Trophoblast cell (in vitro differentiated cells and primary cell): ENCODE measurements at regions not wholly inside any gene's neighbourhood (a gene's known extent, or its start where the extent isn't known, plus 50 kb on each side); places are given as distances from the start of the nearest gene placed in this dataset.

ENCODE experiments used
- DNase-seq, 2 donors: peaks; one replicate each; pipeline ENCODE4 v3.0.0-alpha.2; 2016
- H2AFZ ChIP-seq: 2 replicates; pipeline ENCODE4 v1.6.1; 2013; ENCODE audit warnings: low read length, moderate library complexity, mild to moderate bottlenecking; ENCODE audit not compliant: insufficient read depth, poor library complexity
- H2AK5ac ChIP-seq: 2 replicates; pipeline ENCODE4 v1.6.1; 2013; ENCODE audit warnings: mild to moderate bottlenecking, low read length
- H2BK120ac ChIP-seq: 2 replicates; pipeline ENCODE4 v1.6.1; 2013; ENCODE audit warnings: low read length, mild to moderate bottlenecking, moderate library complexity; ENCODE audit not compliant: insufficient read depth, poor library complexity
- H2BK12ac ChIP-seq: 2 replicates; pipeline ENCODE4 v1.6.1; 2013; ENCODE audit warnings: mild to moderate bottlenecking, low read length, moderate library complexity
- H2BK5ac ChIP-seq: 2 replicates; pipeline ENCODE4 v1.6.1; 2013; ENCODE audit warnings: low read length, low read depth, moderate library complexity, mild to moderate bottlenecking; ENCODE audit not compliant: poor library complexity
- H3K14ac ChIP-seq: 2 replicates; pipeline ENCODE4 v1.6.1; 2013; ENCODE audit warnings: mild to moderate bottlenecking, low read length
- H3K18ac ChIP-seq: 2 replicates; pipeline ENCODE4 v1.6.1; 2013; ENCODE audit warnings: mild to moderate bottlenecking, low read length
- H3K23ac ChIP-seq: 2 replicates; pipeline ENCODE4 v1.6.1; 2013; ENCODE audit warnings: low read length
- H3K27ac ChIP-seq: 2 replicates; pipeline ENCODE4 v1.5.1; 2013; ENCODE audit warnings: low read depth, mild to moderate bottlenecking, inconsistent platforms, low read length, moderate library complexity
- H3K27me3 ChIP-seq: 2 replicates; pipeline ENCODE4 v1.6.1; 2013; ENCODE audit warnings: inconsistent platforms, mild to moderate bottlenecking, low read length, moderate library complexity; ENCODE audit not compliant: insufficient read depth
- H3K36me3 ChIP-seq, 2 experiments: 1 replicate in 1 of 2; 2 replicates in 1 of 2; pipeline ENCODE4 v1.6.1; 2013; ENCODE audit warnings: low read length in 2 of 2, mild to moderate bottlenecking in 2 of 2, moderate library complexity in 1 of 2; ENCODE audit not compliant: insufficient read depth in 2 of 2, control insufficient read depth in 1 of 2
- H3K4ac ChIP-seq: 2 replicates; pipeline ENCODE4 v1.6.1; 2013; ENCODE audit warnings: low read depth, mild to moderate bottlenecking, low read length, moderate library complexity
- H3K4me1 ChIP-seq, 2 experiments: 1 replicate in 1 of 2; 2 replicates in 1 of 2; pipeline ENCODE4 v1.6.1; 2013; ENCODE audit warnings: low read length in 2 of 2, mild to moderate bottlenecking in 2 of 2, moderate library complexity in 1 of 2; ENCODE audit not compliant: insufficient read depth in 2 of 2, control insufficient read depth in 1 of 2
- H3K4me2 ChIP-seq: 2 replicates; pipeline ENCODE4 v1.6.1; 2013; ENCODE audit warnings: inconsistent platforms, mild to moderate bottlenecking, low read length, moderate library complexity
- H3K4me3 ChIP-seq: 2 replicates; pipeline ENCODE4 v1.5.1; 2013; ENCODE audit warnings: mild to moderate bottlenecking, low read depth, low read length, inconsistent platforms
- H3K79me1 ChIP-seq: one replicate; pipeline ENCODE4 v1.6.1; 2013; ENCODE audit warnings: low read length
- H3K79me2 ChIP-seq: 2 replicates; pipeline ENCODE4 v1.6.1; 2013; ENCODE audit warnings: low read length, mild to moderate bottlenecking; ENCODE audit not compliant: control insufficient read depth, insufficient read depth, poor library complexity
- H3K9ac ChIP-seq: 2 replicates; pipeline ENCODE4 v1.6.1; 2013; ENCODE audit warnings: mild to moderate bottlenecking, low read length
- H3K9me3 ChIP-seq: 2 replicates; pipeline ENCODE4 v1.6.1; 2013; ENCODE audit warnings: low read depth, mild to moderate bottlenecking, control low read depth, inconsistent platforms, low read length; ENCODE audit not compliant: insufficient read depth
- H4K12ac ChIP-seq: 2 replicates; pipeline ENCODE4 v1.6.1; 2013; ENCODE audit warnings: low read depth, mild to moderate bottlenecking, low read length, moderate library complexity
- H4K8ac ChIP-seq: 2 replicates; pipeline ENCODE4 v1.6.1; 2013; ENCODE audit warnings: low read depth, mild to moderate bottlenecking, low read length, moderate library complexity
- H4K91ac ChIP-seq: one replicate; pipeline ENCODE4 v1.6.1; 2013; ENCODE audit warnings: low read depth, mild to moderate bottlenecking, low read length, moderate library complexity
- WGBS: extraction: QIAGEN DNeasy Blood & Tissue Kit; methylation state at CpG from one replicate; pipeline ENCODE4 v1.1.7; 2013; ENCODE audit warnings: missing lambda C conversion rate; ENCODE audit not compliant: insufficient read length, insufficient coverage; ENCODE audit errors: extremely low coverage; 5-methylcytosine and 5-hydroxymethylcytosine counted together

GRCh38 chr2:46813680-46814079 is 101.9 kb downstream of the MCFD2 start:
- H3K9me3 ChIP-seq = no peaks in the 10 kb centered on the region
- H3K27me3 ChIP-seq = no peaks in the 10 kb centered on the region
- no peak overlapping the region for H3K4me3 ChIP-seq
- no peak overlapping the region for H4K91ac ChIP-seq
- H4K8ac ChIP-seq = no peak overlapping the region
- no peak overlapping the region for H3K23ac ChIP-seq
- H3K18ac ChIP-seq = no peak overlapping the region
- no peak overlapping the region for H2BK12ac ChIP-seq
- H4K12ac ChIP-seq = no peak overlapping the region
- H3K4me1 ChIP-seq = no peaks in the 10 kb centered on the region
- H3K9ac ChIP-seq = no peak overlapping the region
- H3K4me2 ChIP-seq = no peak overlapping the region
- no peaks in the 10 kb centered on the region for H3K79me2 ChIP-seq
- H2BK120ac ChIP-seq = no peak overlapping the region
- no CpG with 5 or more reads among the region's 4 CpGs for WGBS
- no peak overlapping the region for H2BK5ac ChIP-seq
- H3K27ac ChIP-seq = no peak overlapping the region
- DNase-seq = no peak
- H3K4ac ChIP-seq = no peak overlapping the region
- no peaks in the 10 kb centered on the region for H3K79me1 ChIP-seq
- no peaks in the 10 kb centered on the region for H3K36me3 ChIP-seq
- no peak overlapping the region for H2AK5ac ChIP-seq
- no peak overlapping the region for H2AFZ ChIP-seq
- H3K14ac ChIP-seq = no peak overlapping the region

GRCh38 chr2:46813020-46813415 is 102.6 kb downstream of the MCFD2 start:
- DNase-seq = no peak
- Histone ChIP-seq H3K79me1 (no peaks in the 10 kb centered on the region), H2BK5ac (no peak overlapping the region), H3K9me3 (no peaks in the 10 kb centered on the region), H3K4me1 (no peaks in the 10 kb centered on the region), H3K23ac (no peak overlapping the region), H4K12ac (no peak overlapping the region), H2AK5ac (no peak overlapping the region), H2AFZ (no peak overlapping the region), H3K27ac (no peak overlapping the region), H3K4me2 (no peak overlapping the region), H3K4ac (no peak overlapping the region), H3K36me3 (no peaks in the 10 kb centered on the region), H3K79me2 (no peaks in the 10 kb centered on the region), H3K14ac (no peak overlapping the region), H3K4me3 (no peak overlapping the region), H4K8ac (no peak overlapping the region), H3K18ac (no peak overlapping the region), H3K27me3 (no peaks in the 10 kb centered on the region), H2BK12ac (no peak overlapping the region), H2BK120ac (no peak overlapping the region), H4K91ac (no peak overlapping the region), H3K9ac (no peak overlapping the region)
- WGBS = no CpG with 5 or more reads among the region's 6 CpGs
